Sigmoid colon (tissue), 3 donors: ENCODE measurements at regions not wholly inside any gene's neighbourhood (a gene's known extent, or its start where the extent isn't known, plus 50 kb on each side); places are given as distances from the start of the nearest gene placed in this dataset.

ENCODE experiments used
- CTCF ChIP-seq, 4 experiments: fragments of 450-650 bp in 3 of 4; fragments of 200-600 bp in 1 of 4; IDR thresholded peaks; one replicate each; pipeline ENCODE4 v1.5.1; 2016 to 2019; ENCODE audit warnings: antibody characterized with exemption in 4 of 4, mild to moderate bottlenecking in 3 of 4, moderate library complexity in 2 of 4
- POLR2A ChIP-seq, 2 donors: fragments of 450-650 bp; IDR thresholded peaks; one replicate each; pipeline ENCODE4 v1.6.1; 2016; ENCODE audit warnings: antibody characterized with exemption in 2 of 2, mild to moderate bottlenecking in 2 of 2, moderate library complexity in 2 of 2

DNA sequence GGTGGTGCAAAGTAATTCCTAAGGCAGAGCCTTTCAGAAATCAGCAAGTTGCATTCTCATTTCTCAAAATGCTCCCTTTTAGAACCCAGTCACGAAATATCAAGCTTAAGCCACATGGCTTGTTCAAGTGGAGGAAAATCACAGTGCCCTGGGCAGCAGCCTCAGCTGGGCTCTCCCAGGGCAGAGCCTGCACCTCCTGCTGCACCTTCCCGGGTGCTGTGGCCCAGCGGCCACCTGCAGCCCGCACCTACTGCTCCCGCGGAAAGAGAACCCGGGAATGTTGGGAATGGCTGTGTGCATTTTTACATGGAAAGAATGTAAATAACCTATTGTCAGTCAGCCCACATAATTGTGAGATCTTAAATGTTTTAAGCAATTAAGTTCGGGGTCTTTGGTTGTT lies 396.5 kb upstream of the VSTM2A start:
- no peak for TF ChIP-seq POLR2A (IDR thresholded peaks at IDR 0.05)
- no peak for TF ChIP-seq CTCF (IDR thresholded peaks at IDR 0.05)
